HFF-Myc (cell line): ENCODE measurements at regions not wholly inside any gene's neighbourhood (a gene's known extent, or its start where the extent isn't known, plus 50 kb on each side); places are given as distances from the start of the nearest gene placed in this dataset.

Experiments used
- DNase-seq: peaks from one replicate; pipeline ENCODE4 v3.0.0-alpha.2; 2011; ENCODE audit warnings: low read depth; ENCODE audit errors: extremely low read depth
- H3K4me3 ChIP-seq: replicated peaks from 2 replicates; pipeline ENCODE4 v1.5.1; 2011; ENCODE audit warnings: low read depth, mild to moderate bottlenecking, control low read depth, low read length
- CTCF ChIP-seq: IDR thresholded peaks from 2 replicates; pipeline ENCODE4 v1.5.1; 2012; ENCODE audit warnings: mild to moderate bottlenecking, low read depth, low read length, control low read depth; ENCODE audit errors: missing control alignments

- DNase-seq = no peak
- TF ChIP-seq CTCF = no peak
- H3K4me3 ChIP-seq = no peak overlapping the region
Measured at GRCh38 chr2:60341151-60341550, 212.3 kb downstream of the BCL11A start.

- no peak for DNase-seq
- H3K4me3 ChIP-seq = no peak overlapping the region
- TF ChIP-seq CTCF = no peak
Measured at GRCh38 chr2:60339286-60339685, 214.2 kb downstream of the BCL11A start.

GRCh38 chr2:60337142-60337497 is 216.3 kb downstream of the BCL11A start:
- TF ChIP-seq CTCF = peak; percentile 16
- no peak overlapping the region for H3K4me3 ChIP-seq
- no peak for DNase-seq

- TF ChIP-seq CTCF = no peak
- no peak for DNase-seq
- no peak overlapping the region for H3K4me3 ChIP-seq
Measured at GRCh38 chr2:60336442-60337141, 216.9 kb downstream of the BCL11A start.

GRCh38 chr2:60335533-60336237 is 217.8 kb downstream of the BCL11A start:
- no peak overlapping the region for H3K4me3 ChIP-seq
- no peak for TF ChIP-seq CTCF
- DNase-seq = no peak

- no peak for DNase-seq
- H3K4me3 ChIP-seq = no peak overlapping the region
- TF ChIP-seq CTCF = no peak
Measured at GRCh38 chr2:60334610-60335009, 218.8 kb downstream of the BCL11A start.
